Embryonic facial prominence (tissue), 1 donor: ENCODE measurements at regions not wholly inside any gene's neighbourhood (a gene's known extent, or its start where the extent isn't known, plus 50 kb on each side); places are given as distances from the start of the nearest gene placed in this dataset.

Experiments
- DNase-seq: peaks from one replicate; pipeline ENCODE4 v3.0.0-alpha.2; 2016; ENCODE audit errors: extremely low spot score

DNA sequence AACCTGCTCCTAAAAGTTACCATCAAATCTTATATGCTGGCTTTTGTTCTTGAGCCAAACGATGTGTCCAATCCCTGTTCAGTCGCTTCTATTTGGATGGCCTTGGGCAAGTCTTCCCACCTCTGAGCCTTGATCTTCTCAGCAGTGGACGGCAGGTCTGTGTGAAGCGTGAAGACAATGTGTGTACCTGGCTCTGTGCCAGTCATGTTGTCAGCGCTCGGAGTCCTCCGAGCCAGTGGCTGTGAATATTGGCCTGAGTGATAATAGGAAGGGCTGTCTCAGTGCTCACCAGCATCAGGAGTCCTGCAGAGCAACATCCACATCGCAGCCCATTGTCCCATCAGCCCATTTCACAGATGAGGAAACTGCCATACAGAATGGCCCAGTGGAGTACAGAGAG, 219.0 kb downstream of the CDC5L start:
- no peak for DNase-seq

DNA sequence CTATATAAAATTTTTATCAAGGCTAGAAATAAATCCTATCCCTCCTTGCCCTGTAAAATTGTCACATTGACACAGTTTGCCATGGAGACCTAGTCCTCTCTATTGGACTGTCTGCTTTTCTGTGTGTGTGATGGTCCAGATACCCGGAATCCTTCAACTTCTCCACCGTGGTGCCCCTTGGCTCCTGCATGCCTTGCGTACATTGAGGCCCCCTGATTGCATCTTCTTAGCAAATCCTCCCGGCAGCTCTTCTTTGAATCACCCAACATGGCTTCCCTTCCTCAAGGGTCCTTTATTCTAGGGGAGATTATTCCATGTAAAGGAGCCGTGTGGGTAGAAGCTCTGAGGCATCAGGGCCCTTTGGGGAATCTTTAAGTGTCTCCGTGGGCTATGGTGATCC, 219.5 kb downstream of the CDC5L start:
- no peak for DNase-seq

DNA sequence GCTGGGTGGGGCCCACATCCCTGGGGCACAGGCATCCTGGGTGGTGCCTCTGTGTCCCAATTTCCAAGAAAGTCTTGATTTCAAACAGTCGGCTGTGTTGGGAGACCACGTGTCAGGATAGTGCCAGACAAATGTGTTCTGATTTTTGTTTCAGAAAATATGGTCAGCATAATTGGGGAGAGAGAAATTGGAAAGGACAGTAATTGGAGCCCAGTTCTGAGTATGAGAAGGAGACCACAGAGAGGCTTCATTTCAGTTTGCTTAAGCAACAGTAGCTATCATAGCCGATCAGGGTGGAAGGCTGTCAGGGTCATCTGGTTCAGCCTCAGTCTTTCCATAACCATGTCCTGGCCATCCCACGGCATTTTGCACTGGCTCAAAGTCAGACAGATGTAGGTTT, 220.7 kb downstream of the CDC5L start:
- DNase-seq, result no peak

DNA sequence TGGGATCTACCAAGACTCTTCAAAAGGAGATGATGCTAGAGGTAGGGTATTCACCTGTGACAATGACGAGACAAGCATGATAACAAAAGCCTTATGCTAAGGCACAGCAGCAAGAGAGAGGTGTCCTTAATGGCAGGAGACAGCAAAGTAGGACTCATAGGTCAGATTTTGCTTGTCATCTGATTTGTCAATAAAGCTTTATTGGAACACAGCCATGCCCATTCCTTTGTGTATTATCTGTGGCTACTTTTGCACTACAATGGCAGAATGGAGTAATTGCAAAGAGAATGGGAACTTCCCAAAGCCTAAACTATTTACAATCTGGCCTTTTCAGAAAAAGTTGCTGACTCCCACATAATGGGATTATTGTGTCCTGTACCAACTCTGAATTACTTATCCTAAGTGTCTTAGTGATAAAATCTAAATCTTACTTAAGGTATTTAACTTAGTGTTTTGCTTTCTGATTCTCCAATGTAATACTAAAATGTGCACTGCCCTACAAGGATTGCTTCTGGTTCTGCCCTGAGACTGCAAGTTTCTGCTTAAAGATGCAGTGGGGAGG, 221.6 kb downstream of the CDC5L start:
- no peak for DNase-seq

DNA sequence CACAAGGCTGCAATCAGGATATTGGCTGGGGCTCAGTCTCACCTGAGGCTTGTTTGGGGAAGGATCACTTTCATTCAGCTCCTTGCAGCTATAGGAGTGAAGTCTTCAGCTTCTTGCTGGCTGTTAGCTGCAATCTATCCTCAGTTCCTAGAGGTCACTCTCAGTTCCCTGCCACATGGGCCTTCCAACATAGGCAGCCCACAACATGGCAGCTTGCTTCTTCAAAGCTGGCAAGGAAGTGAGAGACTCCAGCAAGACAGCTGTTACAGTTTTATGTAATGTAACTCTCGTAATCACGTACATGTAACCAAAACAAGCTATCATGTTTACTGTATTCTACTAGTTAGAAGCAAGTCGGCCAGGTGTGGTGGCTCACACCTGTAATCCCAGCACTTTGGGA, 226.9 kb downstream of the CDC5L start:
- no peak for DNase-seq

DNA sequence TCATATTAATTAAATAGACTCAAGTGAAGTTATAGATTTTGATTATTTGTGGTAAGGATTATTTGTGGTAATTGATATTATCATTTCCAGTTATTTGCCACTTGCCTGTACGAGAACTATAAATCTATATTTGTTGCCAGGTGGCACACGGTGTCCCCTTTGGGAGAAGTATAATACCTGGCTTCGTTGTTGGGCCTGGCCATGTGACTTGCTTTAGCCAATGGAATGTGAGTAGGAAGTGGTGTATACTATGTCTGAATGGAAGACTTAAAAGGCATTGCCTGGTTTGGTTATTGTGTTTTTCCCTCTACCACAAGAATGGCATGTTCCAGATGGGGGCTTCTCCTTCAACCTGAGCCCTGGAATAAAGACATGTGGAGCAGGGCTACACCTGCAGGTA, 228.1 kb downstream of the CDC5L start:
- DNase-seq, result no peak

DNA sequence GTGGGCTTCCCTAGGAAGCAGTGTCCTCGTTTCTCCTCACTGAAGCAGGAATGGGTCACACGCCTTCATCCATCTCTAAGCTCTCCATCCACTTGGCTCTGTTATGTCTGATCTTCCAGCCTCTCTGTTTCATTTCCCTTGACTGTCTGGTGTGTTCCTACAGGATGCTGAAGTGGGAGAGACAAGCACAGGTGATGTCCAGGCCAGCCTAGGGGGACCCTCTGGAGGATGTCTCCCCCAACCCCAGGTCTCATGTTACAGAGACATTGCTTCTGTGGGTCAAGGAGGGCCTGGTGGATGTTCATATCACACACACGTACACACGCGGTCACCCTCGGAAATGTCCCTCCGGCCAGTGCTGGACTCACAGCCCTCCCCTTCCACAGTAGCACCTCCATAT, 229.9 kb downstream of the CDC5L start:
- no peak for DNase-seq

DNA sequence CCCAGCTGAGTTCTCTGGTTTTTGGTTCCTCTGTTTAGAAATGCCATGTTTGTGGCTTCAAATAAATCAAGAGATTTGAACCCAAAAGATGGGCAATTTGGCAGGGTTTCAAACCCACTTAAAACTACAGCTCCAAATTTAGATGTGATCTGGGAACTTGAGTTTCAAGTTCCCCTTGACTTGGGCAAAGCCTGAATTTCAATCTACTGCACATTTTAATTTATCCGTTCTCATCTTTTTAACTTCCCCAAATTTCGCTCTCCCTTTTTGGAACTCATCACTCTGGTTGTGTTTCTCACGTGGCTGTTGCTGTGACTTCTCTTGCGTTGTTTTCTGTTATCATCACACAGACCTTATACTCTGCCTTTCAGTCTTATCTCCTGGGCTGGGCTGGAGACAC, 230.9 kb downstream of the CDC5L start:
- DNase-seq, result no peak

DNA sequence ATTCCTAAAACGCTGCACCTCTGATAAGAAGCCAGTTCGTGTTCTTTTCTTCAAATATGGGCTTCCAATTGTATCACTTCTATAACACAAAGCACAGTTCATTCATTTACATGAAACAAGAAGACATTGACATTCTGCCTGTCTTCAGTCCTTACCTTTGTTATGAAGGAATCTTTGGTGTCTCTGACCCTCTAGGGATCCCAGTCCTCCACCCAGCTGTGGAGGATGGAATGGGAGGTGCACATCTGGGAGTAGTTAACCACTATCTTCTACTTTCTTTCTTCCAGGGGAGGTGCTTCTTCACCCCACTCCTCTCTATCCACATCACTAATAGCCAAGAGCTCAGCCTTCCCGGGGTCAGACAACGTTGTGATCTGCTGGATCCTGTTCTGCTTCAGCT, 233.4 kb downstream of the CDC5L start:
- no peak for DNase-seq

DNA sequence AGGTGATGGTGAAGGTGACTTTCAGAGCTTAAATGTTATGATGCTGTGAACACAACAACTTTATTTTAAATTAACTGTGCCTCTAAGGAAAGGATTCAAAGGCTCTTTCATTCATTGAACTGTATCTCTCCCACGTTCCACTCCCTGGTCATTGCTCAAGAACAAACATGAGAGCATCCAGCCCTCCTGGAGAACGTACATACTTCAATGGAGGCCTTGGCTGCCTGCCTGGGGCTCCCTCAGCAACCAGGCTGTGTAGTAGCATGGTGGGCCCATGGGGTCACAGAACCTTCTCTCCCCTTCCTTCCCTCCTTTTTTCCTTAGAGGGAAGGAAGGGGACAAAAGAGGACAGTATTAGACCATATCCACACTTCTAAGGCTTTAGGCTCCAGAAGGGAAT, 234.3 kb downstream of the CDC5L start:
- no peak for DNase-seq

DNA sequence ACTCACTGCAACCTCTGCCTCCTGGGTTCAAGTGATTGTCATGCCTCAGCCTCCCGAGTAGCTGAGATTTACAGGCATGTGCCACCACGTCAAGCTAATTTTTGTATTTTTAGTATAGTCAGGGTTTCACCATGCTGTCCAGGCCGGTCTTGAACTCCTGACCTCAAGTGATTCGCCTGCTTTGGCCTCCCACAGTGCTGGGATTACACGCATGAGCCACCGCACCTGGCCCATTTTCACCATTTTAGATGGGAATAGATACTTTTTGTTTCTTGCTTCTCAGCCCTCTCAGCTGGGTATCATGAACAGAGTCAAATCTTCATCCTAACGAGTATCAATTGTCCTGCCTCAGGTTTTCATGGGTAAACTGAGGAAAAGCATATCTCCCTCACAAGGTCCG, 235.0 kb downstream of the CDC5L start:
- DNase-seq, result no peak

DNA sequence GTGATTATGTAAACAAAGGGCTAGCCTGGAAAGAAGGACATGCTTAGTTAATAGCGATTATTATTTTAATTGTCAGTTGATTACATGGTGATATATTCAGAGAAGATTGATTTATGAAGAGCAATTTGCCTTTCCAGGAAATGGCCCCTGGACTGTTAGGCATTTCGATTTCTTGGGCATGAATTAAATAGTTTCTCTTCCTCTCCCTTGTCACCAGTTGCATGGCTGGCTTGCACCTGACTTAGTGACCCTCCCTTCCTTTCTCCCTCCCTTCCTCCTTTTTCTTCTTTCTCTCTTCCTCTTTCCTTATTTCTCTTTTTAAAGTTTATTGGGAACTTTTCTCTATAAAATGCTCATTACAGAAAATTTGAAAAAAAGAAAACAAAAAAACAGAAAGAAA, 235.4 kb downstream of the CDC5L start:
- no peak for DNase-seq

DNA sequence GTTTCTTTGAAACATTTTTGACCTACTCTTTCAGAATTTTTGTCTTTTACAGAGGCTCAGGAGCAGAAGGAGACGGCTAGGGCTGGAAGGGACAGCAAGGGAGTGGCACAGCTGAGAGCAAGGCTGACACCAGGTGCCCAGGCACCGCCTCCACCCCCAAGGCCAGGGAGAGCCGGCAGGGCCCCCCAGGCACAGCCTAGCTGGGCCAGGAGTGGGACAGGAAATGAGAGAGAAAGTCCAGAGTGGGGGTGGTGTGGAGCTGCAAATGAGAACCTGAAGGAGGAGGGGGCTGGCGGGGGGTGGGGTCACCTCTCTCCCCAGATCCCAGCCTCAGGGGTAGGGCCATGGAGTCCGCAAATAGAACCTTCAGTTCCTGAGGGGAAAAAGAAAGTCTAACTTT, 236.7 kb downstream of the CDC5L start:
- DNase-seq, result no peak

DNA sequence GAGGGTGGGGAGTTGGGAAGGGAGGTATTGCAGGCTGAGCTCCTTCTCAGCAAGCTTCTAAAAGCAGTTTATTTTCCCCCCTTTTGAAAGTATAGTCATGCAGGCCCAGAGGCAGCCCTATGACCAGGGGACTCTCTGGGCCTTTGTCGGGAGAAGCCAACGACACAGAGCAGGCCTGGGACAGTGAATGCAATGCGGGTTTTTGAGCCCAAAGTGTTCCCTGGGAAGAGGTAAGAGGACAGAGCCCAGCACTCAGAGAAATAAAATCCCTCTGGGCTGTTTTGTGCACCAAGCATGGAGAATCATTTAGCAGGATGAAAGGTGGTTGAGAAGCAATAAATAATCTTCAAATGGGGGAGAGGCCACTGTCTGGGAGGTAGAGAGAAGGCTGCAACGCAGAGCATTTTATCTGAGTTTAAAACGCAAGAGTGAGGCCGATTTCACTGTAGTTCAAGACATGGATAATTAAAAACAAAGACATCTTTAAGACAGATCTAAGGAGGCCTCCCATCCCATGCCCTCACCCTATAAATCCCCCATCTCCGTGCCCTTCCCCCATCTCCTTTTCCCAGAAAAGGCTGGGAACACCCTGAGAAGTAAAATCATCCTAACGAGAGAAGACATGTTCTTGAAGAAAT, 237.5 kb downstream of the CDC5L start:
- DNase-seq, result no peak

DNA sequence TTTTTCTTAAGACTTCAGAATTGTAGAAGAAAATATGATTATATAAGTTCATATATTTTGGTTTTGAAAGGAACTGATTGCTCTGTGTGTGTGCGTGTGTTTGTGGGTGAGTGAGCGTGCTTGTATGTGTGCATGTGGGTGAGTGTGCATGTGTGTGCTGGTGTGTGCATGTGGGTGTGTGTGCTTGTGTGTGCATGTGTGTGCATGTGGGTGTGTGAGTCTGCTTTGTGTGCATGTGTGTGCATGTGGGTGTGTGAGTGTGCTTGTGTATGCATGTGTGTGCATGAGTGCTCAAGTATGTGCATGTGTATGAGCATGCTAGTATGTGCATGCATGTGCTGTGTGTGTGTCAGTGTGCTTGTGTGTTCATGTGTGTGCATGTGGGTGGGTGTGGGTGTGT, 238.5 kb downstream of the CDC5L start:
- no peak for DNase-seq

DNA sequence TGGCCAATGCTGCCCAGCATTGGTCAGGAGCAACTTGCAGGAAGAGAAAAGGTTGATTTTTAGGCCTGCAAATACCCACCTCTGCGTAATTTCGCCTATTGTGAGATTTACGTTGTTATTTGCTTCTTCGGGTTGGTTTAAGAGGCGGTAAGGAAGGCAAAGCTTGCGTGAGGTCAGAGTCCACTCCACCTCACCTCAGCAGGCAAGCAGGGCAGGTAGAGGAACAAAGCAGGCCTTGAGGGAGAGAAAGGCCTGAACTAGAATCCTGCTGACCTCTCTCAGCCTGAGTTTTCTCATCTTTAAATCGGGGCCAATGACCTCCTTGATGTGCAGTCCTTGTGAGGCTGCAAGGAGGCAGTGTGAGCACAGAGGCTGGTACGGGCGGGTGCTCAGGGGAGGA, 239.1 kb downstream of the CDC5L start:
- DNase-seq, result no peak

DNA sequence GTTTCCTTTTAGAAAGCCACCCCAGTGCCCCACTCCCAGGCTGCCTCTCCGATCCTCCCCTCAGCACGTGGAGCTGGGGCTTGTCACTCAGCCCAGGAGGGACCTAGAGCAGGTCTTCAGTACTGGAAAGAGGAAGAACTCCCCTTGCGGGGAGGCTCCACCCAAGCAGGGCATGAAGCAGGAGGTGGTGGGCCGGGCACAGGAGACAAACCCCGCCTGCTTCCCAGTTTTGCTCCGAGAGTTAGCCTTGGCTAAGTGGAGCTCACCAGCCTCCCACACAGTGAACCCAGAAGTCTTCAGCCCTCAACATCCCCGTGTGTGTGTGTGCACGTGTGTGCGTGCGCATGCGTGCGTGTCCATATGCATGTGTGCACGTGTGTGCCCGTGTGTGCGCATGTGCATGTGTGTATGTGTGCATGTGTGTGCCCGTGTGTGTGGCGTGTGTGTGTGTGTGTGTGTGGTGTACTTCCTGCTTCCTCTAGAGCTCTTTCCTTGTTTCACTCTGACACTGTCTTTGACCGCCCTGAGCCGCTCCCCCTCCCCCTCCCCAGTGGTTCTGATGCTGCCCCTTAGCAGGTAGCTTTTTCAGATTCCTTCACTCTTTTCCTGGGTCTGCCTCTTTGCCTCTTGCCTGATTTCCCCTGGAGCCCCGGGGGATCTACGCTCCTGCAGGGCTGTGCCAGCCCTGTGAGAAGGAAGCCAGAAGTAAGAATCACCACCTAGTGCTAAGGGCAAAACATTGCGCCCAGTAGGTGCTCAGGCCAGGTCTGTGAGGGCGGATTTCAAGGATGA, 239.8 kb downstream of the CDC5L start:
- no peak for DNase-seq

DNA sequence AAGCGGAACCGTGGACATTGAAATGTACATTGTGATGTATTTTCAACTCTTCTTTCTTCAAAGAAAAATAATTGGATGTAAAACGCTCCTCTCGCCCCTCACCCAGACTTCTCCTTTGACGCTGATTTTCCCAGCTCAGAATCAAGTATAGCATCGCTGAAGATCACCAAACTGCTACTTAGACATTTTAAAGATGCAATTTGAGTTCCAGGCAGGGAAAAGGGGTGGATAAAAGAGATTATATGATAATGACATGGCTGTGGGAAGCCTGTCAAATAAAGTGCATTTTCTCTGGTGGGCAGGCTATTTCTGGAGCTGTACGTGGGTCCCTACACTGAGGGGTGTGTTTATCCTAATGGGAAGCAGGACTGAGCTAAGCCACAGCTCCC, 240.4 kb downstream of the CDC5L start:
- peak; percentile 53 for DNase-seq

DNA sequence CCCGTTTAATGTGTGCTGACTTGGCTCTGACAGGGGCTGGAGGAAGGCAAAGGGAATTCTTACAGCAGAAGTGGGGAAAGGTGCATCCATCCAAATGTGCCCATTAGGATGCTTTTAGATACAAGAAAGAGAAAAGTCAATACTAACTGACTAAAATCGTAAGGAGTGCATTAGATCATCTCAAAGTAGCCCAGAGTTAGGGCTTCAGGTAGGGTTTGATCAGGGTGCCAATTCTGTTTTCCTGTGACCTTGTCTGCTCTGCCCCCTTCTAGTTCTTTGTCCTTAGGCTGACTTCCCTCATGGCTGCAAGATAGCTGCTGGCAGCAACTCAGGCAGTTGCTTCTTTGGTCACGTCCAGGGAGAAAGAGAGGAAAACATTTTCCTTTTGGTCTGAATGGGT, 240.8 kb downstream of the CDC5L start:
- no peak for DNase-seq

DNA sequence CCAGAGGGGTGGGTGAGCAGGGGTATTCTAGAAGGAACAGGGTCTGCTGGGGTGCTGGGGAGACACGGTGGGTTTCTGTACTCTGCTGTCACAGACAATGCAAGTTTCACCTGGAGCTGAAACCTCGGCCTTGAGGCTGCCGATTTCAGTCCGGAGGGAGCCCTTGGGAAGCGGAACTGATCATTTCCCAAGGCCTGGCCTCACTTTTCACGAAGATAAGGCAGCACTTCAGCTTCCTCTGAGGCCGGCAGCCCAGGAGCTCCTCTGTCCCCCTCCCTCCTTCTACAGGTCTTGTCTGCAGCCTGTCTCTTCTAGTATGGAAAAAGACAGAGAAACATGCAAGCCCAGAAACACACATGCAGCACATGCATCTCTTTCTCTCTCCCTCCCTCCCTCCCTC, 242.1 kb downstream of the CDC5L start:
- no peak for DNase-seq

DNA sequence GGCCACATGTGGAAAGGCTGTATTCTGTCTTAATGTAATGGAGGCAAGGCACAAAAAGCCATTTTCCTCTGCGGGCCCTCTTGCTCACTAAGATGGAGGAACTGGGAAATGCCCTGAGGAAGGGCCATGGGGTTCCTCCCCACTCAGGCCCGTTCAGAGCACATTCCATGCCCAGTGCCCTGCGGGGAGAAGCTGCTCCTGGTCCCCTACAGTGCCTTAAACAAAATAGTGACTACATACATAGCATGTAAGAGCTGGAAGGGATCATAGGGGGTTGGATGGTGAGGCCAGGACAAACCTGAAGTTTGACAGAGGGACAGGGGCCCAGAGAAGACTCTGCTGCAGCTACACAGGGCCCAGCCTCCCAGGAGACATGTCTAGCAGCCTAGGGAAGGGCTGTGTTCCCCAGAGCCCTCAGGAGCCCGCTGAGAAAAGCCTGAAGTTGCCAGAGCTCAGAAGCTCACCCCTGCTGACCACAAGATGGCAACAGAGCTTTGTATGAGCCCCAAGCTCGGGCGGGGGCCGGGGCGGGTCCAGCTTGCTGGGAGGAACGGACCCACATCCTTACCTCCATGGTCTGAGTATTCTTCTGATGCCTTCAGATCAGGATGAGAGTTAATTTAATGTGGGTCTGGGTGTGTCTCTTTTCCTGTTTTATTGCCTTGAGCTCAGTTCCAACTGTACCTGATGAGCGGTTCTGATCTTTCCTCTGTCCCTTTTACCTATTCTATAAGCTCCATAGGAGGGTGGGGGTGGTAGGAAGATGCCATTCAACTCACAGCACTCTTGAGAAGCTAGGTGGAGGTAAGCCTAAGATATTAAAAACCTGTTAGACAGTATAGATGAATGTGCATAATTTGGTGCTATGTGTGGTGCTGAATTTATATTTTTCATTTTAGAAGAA, 242.9 kb downstream of the CDC5L start:
- DNase-seq, result no peak

DNA sequence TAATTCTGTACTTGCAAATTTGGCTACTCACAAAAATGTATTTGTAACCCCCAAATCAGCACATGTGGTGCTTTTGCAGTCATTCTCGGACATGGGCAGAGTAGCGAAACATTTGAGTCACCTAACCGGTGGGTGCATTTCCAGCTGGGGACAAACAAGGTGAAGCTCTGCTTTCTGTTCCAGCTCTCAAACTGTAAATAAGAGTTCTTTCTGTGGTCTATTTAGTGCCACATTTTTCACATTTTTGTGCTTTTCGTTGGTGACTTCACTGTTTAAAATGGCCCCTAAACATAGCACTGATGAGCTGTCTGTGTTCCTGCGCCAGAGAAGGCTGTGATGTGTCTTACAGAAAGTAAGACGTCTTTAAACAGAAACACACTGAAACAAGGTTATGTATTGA, 244.5 kb downstream of the CDC5L start:
- DNase-seq, result no peak
